Erythroblast (primary cell): ENCODE measurements at regions not wholly inside any gene's neighbourhood (a gene's known extent, or its start where the extent isn't known, plus 50 kb on each side); places are given as distances from the start of the nearest gene placed in this dataset.

ENCODE experiments used
- DNase-seq, 2 experiments: peaks; one replicate each; lab custom pipeline; 2025; lab: John Stamatoyannopoulos, UW
- GATA1 ChIP-seq: IDR thresholded peaks from 2 replicates; pipeline ENCODE4 v1.6.1; 2011; ENCODE audit warnings: low read depth, mild to moderate bottlenecking, control low read depth, low read length, moderate library complexity
- POLR2A ChIP-seq: IDR thresholded peaks from 2 replicates; pipeline ENCODE4 v1.6.1; 2011; ENCODE audit warnings: mild to moderate bottlenecking, low read length

DNA sequence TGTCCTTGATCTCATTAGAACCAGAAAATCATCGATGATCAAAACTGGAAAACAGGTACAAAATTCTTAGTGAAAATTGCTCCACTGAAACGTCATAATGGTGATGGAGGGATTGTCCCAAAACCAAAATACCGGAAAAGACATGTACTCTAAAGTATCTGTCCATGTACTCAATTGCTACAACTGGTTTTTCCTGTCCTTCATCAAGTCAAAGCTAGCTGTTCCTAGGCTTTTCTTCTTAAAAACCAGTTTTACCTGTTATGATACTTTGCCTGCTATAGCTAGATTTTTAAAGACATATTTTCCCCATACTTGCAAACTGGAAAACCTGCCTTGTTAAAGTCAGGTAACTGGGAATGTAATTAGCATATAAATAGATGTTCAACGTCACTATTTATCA is 50.5 kb upstream of the LRRC1 start:
- no peak for DNase-seq
- no peak for TF ChIP-seq GATA1
- no peak for TF ChIP-seq POLR2A

DNA sequence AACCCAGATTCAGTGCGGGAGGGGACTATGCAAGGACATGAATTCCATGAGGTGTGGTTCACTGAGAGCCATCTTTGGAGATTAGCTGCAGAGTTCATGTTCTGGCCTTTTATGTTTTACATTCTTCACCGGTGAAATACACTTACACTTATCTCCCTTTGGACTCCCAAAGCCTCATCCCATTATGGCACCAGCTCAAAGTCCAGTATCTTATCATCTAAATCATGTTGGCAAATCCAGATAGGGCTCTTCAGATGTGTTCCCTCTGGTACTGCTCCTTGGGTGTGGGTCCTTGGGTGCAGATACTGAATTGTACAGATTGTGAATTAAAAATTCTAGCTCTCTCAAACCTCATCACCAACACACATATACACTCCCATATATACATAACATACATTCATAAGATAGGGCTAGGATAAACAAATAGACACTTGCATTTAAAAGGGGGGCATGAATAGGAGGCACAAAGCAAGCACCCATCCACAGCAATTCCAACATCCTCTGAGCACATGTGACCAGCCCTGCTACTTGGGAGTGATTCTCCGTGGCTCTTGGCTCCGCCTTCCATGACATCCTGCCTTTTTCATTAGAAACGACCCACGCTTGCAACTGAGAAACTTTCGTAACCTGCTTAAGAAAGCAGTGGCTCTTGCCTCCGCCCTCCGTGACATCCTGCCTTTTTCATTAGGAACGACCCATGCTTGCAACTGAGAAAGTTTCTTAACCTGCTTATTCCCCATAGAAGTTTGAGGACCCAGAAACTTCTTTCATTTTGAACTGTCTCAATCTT is 53.6 kb upstream of the LRRC1 start:
- no peak for DNase-seq
- no peak for TF ChIP-seq POLR2A
- no peak for TF ChIP-seq GATA1

DNA sequence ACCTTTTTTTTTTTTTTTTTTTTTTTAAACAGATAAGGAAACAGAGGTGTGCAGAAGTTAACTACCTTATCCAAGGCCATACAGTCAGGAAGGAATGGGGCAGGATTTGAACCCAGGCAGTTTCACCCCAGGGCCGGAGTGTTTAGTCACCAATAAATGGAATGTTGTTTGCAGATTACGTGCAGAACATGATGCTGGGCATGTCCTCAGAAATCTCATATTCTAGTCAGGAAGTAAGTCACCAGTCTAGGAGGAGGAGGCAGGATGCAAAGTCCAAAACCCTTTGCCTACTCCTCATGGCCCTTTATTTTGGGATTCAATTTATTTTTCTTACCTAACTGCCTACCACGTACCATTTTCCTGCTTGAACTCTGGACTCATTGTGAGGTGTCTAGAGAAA is 57.1 kb upstream of the LRRC1 start:
- DNase-seq, result no peak
- TF ChIP-seq POLR2A (no peak), GATA1 (no peak)

DNA sequence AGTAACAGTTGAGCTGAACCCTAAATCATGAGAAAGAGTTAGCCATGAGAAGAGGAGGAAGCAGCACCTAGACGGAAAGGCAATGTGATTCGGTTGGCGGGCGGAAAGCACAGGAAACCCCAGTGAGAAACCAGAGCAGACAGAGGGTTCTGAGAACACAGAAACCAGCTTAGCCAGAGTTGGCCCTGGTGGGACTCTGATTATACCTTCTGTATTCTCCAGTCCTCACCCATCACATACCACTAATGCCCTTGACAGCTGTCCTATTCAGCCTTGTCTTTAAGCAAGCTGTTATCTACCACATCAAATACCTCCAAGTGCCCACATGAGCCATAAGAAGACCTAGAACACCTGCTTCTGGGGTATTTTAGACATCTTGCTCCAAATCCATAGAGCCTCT is 58.9 kb upstream of the LRRC1 start:
- no peak for DNase-seq
- TF ChIP-seq POLR2A, result no peak
- no peak for TF ChIP-seq GATA1

DNA sequence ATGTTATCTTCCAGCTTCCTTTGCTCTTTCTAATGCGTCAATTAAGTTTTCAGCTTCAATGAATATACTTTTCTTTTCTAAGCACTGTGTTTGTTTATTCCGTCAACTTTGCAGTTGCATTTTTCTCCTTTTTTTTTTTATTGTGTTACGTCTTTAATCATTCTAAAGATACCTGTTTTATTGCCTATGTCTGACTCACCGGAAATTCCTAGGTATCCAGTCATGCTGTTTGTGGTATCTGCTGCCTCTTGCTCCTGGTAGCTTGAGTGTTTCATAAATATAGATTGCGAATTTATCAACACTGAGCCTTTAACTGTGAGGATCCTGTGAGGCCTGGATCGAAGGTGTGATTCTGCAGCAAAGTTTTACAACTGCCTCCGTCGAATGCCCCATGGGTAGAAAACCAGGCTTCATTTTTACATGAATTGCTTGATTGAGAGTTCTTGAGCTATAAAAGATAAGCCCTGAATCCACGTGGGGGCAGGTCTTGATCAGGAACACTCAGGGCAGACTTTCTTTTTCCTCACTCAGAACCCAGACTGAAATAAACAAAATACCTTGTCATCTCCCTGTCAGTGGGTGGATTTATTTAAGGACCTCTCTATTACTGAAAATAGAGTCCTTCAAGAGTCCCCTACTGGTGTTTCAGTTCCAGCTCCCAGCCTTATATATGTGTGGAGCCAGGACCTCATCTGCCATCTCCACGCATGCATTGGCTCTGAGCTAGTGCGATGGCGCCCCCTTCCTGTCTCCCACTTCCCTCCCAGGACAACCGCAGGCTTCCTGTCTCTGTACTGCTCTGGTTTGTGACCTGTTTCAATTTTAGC is 60.1 kb upstream of the LRRC1 start:
- no peak for TF ChIP-seq GATA1
- no peak for TF ChIP-seq POLR2A
- peak; percentile 20 to 44 for DNase-seq

DNA sequence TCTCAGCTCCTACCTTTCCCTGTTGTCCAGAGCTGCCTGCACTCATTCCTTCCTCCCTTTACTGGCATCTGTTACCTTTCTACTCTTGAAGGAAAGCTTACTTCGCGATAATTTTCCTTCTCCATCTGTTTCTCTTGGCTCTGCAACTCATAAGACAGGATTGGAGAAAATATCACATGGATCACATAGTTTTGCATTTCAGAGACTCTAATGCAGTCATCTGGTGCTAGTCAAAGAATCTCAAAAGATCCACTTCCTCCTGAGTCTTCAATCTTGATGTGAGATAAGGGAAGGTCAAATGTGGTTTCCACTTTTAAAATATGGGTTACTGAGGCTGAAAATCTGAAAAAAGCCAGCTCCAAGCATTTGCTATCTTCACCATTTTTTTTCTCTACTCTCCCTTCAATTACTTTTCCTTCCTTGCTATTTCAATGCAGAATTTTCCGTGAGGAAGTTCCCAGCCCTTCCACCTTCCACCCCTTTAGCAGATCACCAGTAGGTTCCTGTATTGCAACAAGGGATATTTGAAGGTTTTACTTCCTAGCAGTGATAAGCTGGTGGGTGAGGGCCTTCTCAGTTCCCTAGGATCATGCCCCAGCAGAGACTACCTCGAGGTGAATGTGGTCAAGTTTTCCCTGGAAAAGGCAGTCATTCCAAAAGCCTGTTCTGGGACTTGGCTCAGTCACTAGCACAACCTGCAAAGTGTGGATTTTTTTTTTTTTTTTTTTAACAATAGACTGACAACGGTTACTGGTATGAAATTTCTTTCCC is 62.8 kb upstream of the LRRC1 start:
- no peak for DNase-seq
- TF ChIP-seq POLR2A, result no peak
- TF ChIP-seq GATA1, result no peak

DNA sequence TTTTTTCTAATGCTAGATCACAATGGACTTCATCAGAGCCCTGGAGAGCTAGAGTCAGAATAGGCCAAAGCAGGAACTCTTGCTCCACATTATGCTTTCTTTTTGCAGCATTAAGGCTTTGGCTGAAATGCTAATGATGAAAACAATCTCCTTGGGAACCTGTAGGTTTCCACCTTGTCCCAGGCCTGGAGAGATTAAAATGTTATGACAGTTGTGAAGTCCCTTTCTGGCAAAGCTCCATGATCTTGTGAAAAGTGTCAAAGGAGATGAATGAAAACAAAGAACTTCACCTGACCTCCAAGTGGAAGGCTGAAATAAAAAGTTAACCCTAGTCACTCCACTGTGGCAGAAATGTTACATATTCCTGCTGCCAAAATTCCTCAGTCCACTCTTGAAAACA is 64.0 kb upstream of the LRRC1 start:
- TF ChIP-seq POLR2A (no peak), GATA1 (no peak)
- no peak for DNase-seq

DNA sequence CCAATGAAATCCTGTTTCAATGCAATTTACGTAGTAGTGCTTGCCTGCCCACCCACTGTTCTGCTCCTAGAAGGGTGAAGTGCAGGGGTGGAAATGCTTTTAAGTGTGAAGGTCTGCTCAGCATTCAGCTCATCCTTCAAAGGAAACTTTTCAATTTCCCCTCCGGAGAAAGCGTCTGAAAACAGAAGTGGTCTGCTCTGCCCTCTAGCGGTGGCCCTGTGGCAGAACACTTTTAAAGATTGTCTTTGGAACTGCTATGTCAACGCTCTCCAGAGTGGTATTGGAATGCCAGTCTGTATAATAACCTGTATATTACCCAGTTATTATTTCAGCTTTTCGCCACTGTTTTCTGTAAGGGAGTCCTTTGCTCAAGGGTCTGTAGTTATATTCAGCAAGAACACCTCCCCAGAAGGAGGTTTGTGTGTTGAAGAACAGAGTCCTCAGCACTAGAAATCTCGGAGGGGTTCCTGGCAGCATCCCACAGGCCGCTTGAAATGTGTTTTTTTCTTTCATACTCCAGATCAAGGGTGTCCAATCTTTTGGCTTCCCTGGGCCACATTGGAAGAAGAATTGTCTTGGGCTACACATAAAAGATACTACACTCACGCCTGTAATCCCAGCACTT is 63.1 kb upstream of the KLHL31 start:
- TF ChIP-seq GATA1, result no peak
- no peak for TF ChIP-seq POLR2A
- peak; percentile 36 to 64 for DNase-seq

DNA sequence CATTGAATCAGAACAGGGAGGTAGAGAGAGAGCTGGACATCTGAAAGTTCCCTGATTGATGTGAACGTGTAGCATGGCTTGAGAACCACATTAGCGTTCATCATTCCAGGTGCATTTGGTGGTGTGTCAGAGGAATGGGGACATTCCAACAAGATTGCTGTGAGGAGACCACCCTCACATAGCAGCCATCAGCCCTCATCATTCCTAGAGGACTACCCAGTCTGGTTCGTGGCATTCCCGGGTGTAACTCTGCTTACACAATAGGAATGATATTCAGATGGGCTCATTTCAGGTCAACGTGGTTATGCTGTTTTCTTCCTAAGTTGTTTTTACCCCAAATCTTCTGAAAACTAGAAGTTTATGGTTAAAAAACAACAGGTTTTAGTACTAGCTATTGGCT is 62.2 kb upstream of the KLHL31 start:
- no peak for DNase-seq
- TF ChIP-seq GATA1, result no peak
- no peak for TF ChIP-seq POLR2A

DNA sequence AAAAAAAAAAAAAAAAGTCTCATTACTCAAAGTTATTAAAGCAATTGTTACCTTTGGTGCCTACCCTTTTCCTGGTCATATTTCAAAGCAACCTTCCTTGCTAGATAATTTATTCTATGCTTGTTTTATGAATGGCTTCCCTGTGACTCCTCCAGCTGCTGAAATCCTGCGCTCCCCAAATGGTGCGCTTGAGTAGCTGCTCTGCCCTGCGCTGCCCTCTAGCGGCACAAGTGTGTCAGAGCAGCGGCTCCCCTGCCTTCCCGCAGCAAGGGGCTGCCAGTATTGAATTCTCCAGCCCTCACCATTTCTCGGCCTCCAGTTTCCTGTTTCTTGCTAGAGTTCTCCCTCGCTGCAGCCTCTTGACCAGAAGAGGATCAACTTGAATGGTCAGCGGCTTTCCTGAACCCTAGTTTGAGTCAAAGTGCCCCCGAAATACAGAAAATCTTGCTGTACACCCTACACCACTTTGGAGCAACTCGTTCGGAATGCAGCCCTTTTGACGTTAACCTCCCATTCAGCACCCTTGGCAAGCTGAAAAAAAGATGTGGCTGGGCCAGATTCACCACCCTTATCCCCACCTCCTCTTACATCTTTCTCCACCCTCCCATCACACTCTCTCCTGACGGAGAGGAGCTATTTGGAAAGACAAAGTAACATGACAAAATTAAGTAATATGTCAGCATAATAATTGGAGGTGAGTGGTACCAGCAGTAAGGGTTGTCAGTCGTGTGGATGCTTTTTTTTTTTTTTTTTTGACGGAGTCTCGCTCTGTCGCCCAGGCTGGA is 60.4 kb upstream of the KLHL31 start:
- TF ChIP-seq GATA1, result no peak
- TF ChIP-seq POLR2A, result no peak
- DNase-seq, result peak; percentile 68 to 82

DNA sequence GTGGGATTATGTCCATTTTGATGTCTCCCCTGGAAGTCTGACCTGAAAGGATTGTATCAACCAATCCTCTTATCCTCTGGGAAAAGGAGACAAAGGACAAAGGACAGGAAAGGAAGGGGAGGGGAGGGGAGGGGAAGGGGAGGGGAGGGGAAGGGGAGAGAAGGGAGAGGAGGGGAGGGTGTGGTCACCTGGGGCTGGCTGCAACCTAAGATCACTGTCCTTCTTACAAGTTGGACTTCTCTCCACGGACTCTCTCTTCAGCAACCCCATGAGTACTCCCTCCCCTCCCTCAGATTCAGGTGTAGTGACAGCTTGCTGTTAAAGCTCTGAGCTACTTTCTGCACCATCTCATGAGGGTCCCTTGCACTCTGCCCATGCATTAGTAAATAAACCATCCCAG is 58.9 kb upstream of the KLHL31 start:
- TF ChIP-seq POLR2A (no peak), GATA1 (no peak)
- no peak for DNase-seq

DNA sequence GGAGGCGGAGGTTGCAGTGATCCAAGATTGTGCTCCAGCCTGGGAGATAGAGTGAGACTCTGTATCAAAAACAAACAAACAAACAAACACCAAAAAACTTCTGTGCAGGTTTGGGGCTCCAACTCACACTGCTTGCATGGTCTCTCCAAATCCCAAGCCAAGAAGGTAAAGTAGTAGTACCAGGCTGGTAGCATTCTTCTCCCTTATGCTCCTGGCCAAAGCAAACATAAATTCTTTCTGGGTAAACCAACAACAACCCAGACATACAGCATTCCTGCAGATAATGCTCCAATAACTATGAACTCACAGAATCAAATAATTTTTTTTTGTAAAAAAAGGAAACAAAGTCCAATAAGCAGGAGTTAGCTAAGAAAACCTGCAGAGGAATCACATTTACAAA is 57.8 kb upstream of the KLHL31 start:
- no peak for DNase-seq
- TF ChIP-seq GATA1 (no peak), POLR2A (no peak)
